GM19099 (cell line): ENCODE measurements at regions not wholly inside any gene's neighbourhood (a gene's known extent, or its start where the extent isn't known, plus 50 kb on each side); places are given as distances from the start of the nearest gene placed in this dataset.

Experiments used
- POLR2A ChIP-seq: IDR thresholded peaks from 3 replicates; pipeline ENCODE4 v1.6.1; 2011; ENCODE audit warnings: low read depth; ENCODE audit not compliant: insufficient read length; ENCODE audit errors: extremely low read depth

- no peak for TF ChIP-seq POLR2A
These were observed 257.6 kb downstream of the DLEU7 start for GRCh38 chr13:50585674-50586413.

- TF ChIP-seq POLR2A = no peak
These were observed 256.9 kb downstream of the DLEU7 start for GRCh38 chr13:50586414-50587083.

GRCh38 chr13:50587115-50587514 lies 256.4 kb downstream of the DLEU7 start:
- TF ChIP-seq POLR2A = no peak

GRCh38 chr13:50587645-50588373 lies 255.7 kb downstream of the DLEU7 start:
- no peak for TF ChIP-seq POLR2A

GRCh38 chr13:50588491-50589130 lies 254.9 kb downstream of the DLEU7 start:
- TF ChIP-seq POLR2A = no peak

GRCh38 chr13:50589139-50589538 lies 254.4 kb downstream of the DLEU7 start:
- no peak for TF ChIP-seq POLR2A

- no peak for TF ChIP-seq POLR2A
These were observed 253.8 kb downstream of the DLEU7 start for GRCh38 chr13:50589651-50590054.

GRCh38 chr13:50592412-50593155 lies 250.9 kb downstream of the DLEU7 start:
- TF ChIP-seq POLR2A = no peak

GRCh38 chr13:50593207-50593606 lies 250.3 kb downstream of the DLEU7 start:
- TF ChIP-seq POLR2A = no peak

- TF ChIP-seq POLR2A = no peak
These were observed 249.0 kb downstream of the DLEU7 start for GRCh38 chr13:50594276-50595051.

GRCh38 chr13:50595196-50595595 lies 248.3 kb downstream of the DLEU7 start:
- no peak for TF ChIP-seq POLR2A

- no peak for TF ChIP-seq POLR2A
These were observed 247.3 kb downstream of the DLEU7 start for GRCh38 chr13:50596156-50596555.

- TF ChIP-seq POLR2A = no peak
These were observed 246.7 kb downstream of the DLEU7 start for GRCh38 chr13:50596776-50597203.

- no peak for TF ChIP-seq POLR2A
These were observed 245.2 kb downstream of the DLEU7 start for GRCh38 chr13:50598338-50598737.
